ENCODE measurements at regions not wholly inside any gene's neighbourhood (a gene's known extent, or its start where the extent isn't known, plus 50 kb on each side); places are given as distances from the start of the nearest gene placed in this dataset.
A peak's percentile ranks its signal among the peaks of the same experiment; 100 is the strongest.

DNA sequence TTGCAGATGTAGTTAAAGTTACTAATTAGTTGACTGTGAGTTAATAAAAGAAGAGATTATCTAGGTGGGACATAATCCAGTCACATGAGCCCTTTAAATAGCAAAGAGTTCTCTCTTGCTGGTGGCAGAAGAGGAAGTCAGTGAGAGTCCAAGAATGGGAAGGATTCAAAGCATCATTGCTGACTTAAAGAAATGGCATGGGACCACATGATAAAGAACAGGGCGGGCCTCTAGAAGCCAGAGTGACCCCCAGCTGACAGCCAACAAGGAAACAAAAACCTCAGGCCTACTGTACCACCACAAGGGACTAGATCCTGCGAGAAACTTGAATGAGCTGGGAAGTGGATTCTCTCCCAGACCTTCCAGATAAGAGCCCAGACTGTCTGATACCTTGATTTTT lies 447.2 kb upstream of the CCDC54 start (continued):
- TF ChIP-seq, protein P1, sequence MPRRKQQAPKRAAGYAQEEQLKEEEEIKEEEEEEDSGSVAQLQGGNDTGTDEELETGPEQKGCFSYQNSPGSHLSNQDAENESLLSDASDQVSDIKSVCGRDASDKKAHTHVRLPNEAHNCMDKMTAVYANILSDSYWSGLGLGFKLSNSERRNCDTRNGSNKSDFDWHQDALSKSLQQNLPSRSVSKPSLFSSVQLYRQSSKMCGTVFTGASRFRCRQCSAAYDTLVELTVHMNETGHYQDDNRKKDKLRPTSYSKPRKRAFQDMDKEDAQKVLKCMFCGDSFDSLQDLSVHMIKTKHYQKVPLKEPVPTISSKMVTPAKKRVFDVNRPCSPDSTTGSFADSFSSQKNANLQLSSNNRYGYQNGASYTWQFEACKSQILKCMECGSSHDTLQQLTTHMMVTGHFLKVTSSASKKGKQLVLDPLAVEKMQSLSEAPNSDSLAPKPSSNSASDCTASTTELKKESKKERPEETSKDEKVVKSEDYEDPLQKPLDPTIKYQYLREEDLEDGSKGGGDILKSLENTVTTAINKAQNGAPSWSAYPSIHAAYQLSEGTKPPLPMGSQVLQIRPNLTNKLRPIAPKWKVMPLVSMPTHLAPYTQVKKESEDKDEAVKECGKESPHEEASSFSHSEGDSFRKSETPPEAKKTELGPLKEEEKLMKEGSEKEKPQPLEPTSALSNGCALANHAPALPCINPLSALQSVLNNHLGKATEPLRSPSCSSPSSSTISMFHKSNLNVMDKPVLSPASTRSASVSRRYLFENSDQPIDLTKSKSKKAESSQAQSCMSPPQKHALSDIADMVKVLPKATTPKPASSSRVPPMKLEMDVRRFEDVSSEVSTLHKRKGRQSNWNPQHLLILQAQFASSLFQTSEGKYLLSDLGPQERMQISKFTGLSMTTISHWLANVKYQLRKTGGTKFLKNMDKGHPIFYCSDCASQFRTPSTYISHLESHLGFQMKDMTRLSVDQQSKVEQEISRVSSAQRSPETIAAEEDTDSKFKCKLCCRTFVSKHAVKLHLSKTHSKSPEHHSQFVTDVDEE (CRISPR knock-in tag; IDR thresholded peaks at IDR 0.05): no peak
- no peak for TF ChIP-seq OSR1 (CRISPR knock-in tag; IDR thresholded peaks at IDR 0.05)
- no peak for TF ChIP-seq TCF4 (CRISPR knock-in tag; IDR thresholded peaks at IDR 0.05; ENCODE audit: borderline replicate concordance)

DNA sequence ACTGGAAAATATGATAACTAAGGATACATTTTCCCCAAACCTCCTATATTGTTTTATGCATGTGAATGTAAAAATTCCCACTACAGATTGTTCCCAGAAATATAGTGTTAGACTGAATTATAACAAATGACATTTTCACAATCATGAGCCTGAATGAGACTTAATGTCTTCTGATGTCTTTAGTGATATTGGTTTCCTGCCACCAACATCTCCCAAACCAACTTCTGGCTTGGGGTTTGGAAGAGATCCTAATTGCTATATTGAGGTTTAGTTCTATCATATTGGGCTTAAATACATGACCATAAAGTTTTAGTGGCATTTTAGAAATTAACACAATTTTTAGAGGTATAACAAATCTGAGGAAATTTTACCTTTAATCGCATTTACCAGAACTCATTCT lies 445.3 kb upstream of the CCDC54 start:
- no peak for ATAC-seq
- TF ChIP-seq BACH2 (CRISPR knock-in tag; IDR thresholded peaks at IDR 0.05; ENCODE audit: borderline replicate concordance): no peak

DNA sequence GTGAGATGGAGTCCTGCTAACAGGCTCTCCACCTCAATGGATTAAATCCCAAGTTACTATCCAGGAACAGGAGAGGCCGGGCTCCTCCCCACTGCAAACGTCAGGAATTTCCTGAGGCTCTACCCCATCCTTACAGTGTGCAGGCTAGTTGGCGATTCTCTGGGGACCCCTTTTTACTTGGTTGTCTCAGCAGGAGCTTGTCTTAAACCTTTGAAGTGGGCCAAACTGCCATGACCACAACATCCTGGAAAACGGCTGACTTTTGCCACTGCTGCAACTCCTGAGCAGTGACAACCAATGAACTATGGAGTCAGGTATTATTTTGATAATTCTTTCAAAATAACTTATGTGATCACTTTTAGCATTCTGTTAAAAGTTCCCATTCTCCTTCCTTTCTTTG lies 440.9 kb upstream of the CCDC54 start:
- no peak for ATAC-seq
- TF ChIP-seq ZFP3 (CRISPR knock-in tag; IDR thresholded peaks at IDR 0.05) (no peak), ZFP30 (CRISPR knock-in tag; IDR thresholded peaks at IDR 0.05) (no peak), TOX (CRISPR knock-in tag; IDR thresholded peaks at IDR 0.05; ENCODE audit: borderline replicate concordance) (no peak), CSDC2 (CRISPR knock-in tag; IDR thresholded peaks at IDR 0.05) (no peak)

DNA sequence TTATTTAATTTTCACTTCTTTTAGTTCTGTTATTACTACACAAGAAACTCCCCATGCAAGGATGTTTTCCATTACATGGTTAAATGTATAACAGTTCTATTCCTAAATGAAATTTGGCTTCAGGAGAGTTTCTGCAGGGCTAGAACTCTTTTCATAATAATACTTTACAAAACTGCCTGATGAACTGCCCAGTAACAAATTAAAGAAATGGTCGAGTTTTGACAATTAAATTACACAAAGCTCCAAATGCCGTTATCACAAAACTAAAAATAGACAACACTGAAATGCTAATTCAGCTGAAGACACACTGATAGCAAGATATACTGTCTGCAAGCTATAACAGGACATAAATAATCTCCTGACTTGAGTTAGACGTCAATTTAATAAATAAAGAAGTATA lies 435.2 kb upstream of the CCDC54 start:
- no peak for ATAC-seq
- TF ChIP-seq ARNTL (CRISPR knock-in tag; IDR thresholded peaks at IDR 0.05; ENCODE audit: borderline replicate concordance, low read depth) (no peak), GLIS3 (CRISPR knock-in tag; IDR thresholded peaks at IDR 0.05) (no peak), RARB (CRISPR knock-in tag; IDR thresholded peaks at IDR 0.05) (no peak), BACH2 (CRISPR knock-in tag; IDR thresholded peaks at IDR 0.05; ENCODE audit: borderline replicate concordance) (no peak), OSR1 (CRISPR knock-in tag; IDR thresholded peaks at IDR 0.05) (no peak), ISL1 (CRISPR knock-in tag; IDR thresholded peaks at IDR 0.05) (peak; percentile 38; the same call in 1 of the 2 replicates)

DNA sequence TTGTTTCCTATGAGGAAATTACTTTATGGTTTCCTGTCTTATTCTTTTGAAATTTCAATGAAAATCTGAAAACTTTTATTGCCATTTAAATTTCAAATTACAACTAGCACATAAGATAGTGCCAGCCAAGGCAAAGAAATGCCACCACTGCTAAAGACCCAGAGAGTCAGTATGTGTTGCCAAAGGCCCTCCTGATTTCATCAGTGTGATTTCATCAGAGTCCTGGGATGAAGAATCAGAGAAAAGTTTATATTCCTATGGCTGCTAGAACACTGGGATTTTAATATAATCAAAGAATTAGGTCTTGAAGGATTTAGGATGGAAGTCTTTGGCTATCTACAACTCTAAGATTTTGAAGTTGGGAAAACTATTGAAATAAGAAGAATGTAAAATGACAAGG lies 434.2 kb upstream of the CCDC54 start:
- ATAC-seq: no peak
- TF ChIP-seq ZFP30 (CRISPR knock-in tag; IDR thresholded peaks at IDR 0.05) (no peak), BACH2 (CRISPR knock-in tag; IDR thresholded peaks at IDR 0.05; ENCODE audit: borderline replicate concordance) (no peak), ISL1 (CRISPR knock-in tag; IDR thresholded peaks at IDR 0.05) (no peak)
- TF ChIP-seq, protein P2, sequence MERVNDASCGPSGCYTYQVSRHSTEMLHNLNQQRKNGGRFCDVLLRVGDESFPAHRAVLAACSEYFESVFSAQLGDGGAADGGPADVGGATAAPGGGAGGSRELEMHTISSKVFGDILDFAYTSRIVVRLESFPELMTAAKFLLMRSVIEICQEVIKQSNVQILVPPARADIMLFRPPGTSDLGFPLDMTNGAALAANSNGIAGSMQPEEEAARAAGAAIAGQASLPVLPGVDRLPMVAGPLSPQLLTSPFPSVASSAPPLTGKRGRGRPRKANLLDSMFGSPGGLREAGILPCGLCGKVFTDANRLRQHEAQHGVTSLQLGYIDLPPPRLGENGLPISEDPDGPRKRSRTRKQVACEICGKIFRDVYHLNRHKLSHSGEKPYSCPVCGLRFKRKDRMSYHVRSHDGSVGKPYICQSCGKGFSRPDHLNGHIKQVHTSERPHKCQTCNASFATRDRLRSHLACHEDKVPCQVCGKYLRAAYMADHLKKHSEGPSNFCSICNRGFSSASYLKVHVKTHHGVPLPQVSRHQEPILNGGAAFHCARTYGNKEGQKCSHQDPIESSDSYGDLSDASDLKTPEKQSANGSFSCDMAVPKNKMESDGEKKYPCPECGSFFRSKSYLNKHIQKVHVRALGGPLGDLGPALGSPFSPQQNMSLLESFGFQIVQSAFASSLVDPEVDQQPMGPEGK (CRISPR knock-in tag; IDR thresholded peaks at IDR 0.05; ENCODE audit: borderline replicate concordance): no peak
- TF ChIP-seq, protein P3, sequence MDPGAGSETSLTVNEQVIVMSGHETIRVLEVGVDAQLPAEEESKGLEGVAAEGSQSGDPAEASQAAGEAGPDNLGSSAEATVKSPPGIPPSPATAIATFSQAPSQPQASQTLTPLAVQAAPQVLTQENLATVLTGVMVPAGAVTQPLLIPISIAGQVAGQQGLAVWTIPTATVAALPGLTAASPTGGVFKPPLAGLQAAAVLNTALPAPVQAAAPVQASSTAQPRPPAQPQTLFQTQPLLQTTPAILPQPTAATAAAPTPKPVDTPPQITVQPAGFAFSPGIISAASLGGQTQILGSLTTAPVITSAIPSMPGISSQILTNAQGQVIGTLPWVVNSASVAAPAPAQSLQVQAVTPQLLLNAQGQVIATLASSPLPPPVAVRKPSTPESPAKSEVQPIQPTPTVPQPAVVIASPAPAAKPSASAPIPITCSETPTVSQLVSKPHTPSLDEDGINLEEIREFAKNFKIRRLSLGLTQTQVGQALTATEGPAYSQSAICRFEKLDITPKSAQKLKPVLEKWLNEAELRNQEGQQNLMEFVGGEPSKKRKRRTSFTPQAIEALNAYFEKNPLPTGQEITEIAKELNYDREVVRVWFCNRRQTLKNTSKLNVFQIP (CRISPR knock-in tag; IDR thresholded peaks at IDR 0.05; ENCODE audit: borderline replicate concordance, low read depth): no peak

DNA sequence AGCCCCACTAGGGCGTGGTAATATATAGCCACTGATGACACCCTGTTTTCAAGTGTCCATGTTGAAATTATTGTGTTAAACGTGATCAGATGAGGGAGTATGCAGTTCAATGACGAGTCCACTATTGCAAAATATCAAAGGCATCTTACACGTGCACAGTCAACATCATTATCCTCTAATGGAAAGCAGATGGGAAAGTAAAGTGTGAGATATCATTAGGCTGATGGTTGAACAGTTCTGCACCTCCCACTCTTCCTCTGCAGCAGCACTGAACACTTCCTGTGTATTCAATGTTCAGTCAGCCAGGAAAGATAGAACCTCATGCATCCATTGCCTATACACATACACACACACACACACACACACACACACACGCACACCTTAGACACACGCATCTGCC lies 431.8 kb upstream of the CCDC54 start:
- TF ChIP-seq TCF4 (CRISPR knock-in tag; IDR thresholded peaks at IDR 0.05; ENCODE audit: borderline replicate concordance) (peak; percentile 37; the same call in 1 of the 2 replicates), OSR1 (CRISPR knock-in tag; IDR thresholded peaks at IDR 0.05) (no peak)

DNA sequence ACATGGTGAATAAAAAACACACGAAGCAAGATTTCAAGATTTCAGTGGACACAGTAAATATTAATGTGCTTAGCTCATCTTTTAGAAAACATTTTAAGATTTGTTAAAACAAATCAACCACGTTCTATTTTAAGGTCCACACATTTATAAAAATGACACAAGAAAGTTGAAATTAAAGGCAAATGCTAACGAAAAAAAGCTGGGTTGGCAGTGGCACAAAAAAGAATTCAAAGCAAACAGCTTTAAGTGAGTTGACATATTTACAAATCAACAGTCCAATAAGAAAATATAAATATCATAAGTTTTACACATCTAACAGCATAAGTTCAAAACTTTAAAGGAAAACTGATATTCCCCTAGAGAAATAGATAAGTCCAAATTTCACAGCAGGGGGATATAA lies 430.4 kb upstream of the CCDC54 start:
- ATAC-seq: no peak
- TF ChIP-seq, protein P1 (CRISPR knock-in tag; IDR thresholded peaks at IDR 0.05): no peak
- no peak for TF ChIP-seq CSDC2 (CRISPR knock-in tag; IDR thresholded peaks at IDR 0.05)
- no peak for TF ChIP-seq TOX (CRISPR knock-in tag; IDR thresholded peaks at IDR 0.05; ENCODE audit: borderline replicate concordance)
- TF ChIP-seq ISL1 (CRISPR knock-in tag; IDR thresholded peaks at IDR 0.05): no peak
- TF ChIP-seq, protein P4, sequence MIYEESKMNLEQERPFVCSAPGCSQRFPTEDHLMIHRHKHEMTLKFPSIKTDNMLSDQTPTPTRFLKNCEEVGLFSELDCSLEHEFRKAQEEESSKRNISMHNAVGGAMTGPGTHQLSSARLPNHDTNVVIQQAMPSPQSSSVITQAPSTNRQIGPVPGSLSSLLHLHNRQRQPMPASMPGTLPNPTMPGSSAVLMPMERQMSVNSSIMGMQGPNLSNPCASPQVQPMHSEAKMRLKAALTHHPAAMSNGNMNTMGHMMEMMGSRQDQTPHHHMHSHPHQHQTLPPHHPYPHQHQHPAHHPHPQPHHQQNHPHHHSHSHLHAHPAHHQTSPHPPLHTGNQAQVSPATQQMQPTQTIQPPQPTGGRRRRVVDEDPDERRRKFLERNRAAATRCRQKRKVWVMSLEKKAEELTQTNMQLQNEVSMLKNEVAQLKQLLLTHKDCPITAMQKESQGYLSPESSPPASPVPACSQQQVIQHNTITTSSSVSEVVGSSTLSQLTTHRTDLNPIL (CRISPR knock-in tag; IDR thresholded peaks at IDR 0.05; ENCODE audit: low read depth): no peak
- no peak for TF ChIP-seq GLIS3 (CRISPR knock-in tag; IDR thresholded peaks at IDR 0.05)
- no peak for TF ChIP-seq SNAI2 (CRISPR knock-in tag; IDR thresholded peaks at IDR 0.05)
- TF ChIP-seq, protein P5, sequence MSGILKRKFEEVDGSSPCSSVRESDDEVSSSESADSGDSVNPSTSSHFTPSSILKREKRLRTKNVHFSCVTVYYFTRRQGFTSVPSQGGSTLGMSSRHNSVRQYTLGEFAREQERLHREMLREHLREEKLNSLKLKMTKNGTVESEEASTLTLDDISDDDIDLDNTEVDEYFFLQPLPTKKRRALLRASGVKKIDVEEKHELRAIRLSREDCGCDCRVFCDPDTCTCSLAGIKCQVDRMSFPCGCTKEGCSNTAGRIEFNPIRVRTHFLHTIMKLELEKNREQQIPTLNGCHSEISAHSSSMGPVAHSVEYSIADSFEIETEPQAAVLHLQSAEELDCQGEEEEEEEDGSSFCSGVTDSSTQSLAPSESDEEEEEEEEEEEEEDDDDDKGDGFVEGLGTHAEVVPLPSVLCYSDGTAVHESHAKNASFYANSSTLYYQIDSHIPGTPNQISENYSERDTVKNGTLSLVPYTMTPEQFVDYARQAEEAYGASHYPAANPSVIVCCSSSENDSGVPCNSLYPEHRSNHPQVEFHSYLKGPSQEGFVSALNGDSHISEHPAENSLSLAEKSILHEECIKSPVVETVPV (CRISPR knock-in tag; IDR thresholded peaks at IDR 0.05): no peak
- TF ChIP-seq ZFP30 (CRISPR knock-in tag; IDR thresholded peaks at IDR 0.05): no peak

More for the DNA sequence above, 431.8 kb upstream of the CCDC54 start:
- no peak for ATAC-seq

All from SK-N-SH treated with all-trans-retinoic acid at 6 μM for 48 hours (cell line).